ENCODE measurements at regions not wholly inside any gene's neighbourhood (a gene's known extent, or its start where the extent isn't known, plus 50 kb on each side); places are given as distances from the start of the nearest gene placed in this dataset.

- no peak for DNase-seq (ENCODE audit: low read depth in 2 of 2)
These were observed 300.1 kb upstream of the SASH1 start for GRCh38 chr6:148042536-148042935.

GRCh38 chr6:148044261-148044751 is 298.3 kb upstream of the SASH1 start:
- no peak for DNase-seq (ENCODE audit: low read depth in 2 of 2)

- no peak for DNase-seq (ENCODE audit: low read depth in 2 of 2)
These were observed 297.7 kb upstream of the SASH1 start for GRCh38 chr6:148044921-148045320.

- no peak for DNase-seq (ENCODE audit: low read depth in 2 of 2)
These were observed 289.4 kb upstream of the SASH1 start for GRCh38 chr6:148053209-148053608.

- DNase-seq (ENCODE audit: low read depth in 2 of 2) = no peak
These were observed 288.8 kb upstream of the SASH1 start for GRCh38 chr6:148053796-148054195.

GRCh38 chr6:148054219-148054618 is 288.4 kb upstream of the SASH1 start:
- DNase-seq (ENCODE audit: low read depth in 2 of 2) = no peak

GRCh38 chr6:148055419-148055818 is 287.2 kb upstream of the SASH1 start:
- no peak for DNase-seq (ENCODE audit: low read depth in 2 of 2)

GRCh38 chr6:148059869-148060268 is 282.8 kb upstream of the SASH1 start:
- no peak for DNase-seq (ENCODE audit: low read depth in 2 of 2)

GRCh38 chr6:148064406-148065134 is 278.1 kb upstream of the SASH1 start:
- no peak for DNase-seq (ENCODE audit: low read depth in 2 of 2)

- DNase-seq (ENCODE audit: low read depth in 2 of 2) = no peak
These were observed 274.1 kb upstream of the SASH1 start for GRCh38 chr6:148068437-148069061.

- DNase-seq (ENCODE audit: low read depth in 2 of 2) = no peak
These were observed 273.4 kb upstream of the SASH1 start for GRCh38 chr6:148069256-148069655.

- DNase-seq (ENCODE audit: low read depth in 2 of 2) = no peak
These were observed 268.3 kb upstream of the SASH1 start for GRCh38 chr6:148074291-148074690.

- no peak for DNase-seq (ENCODE audit: low read depth in 2 of 2)
These were observed 267.9 kb upstream of the SASH1 start for GRCh38 chr6:148074738-148075137.

GRCh38 chr6:148075352-148075751 is 267.3 kb upstream of the SASH1 start:
- DNase-seq (ENCODE audit: low read depth in 2 of 2) = no peak

- DNase-seq (ENCODE audit: low read depth in 2 of 2) = no peak
These were observed 266.6 kb upstream of the SASH1 start for GRCh38 chr6:148076051-148076450.

- no peak for DNase-seq (ENCODE audit: low read depth in 2 of 2)
These were observed 262.3 kb upstream of the SASH1 start for GRCh38 chr6:148080315-148080714.

- no peak for DNase-seq (ENCODE audit: low read depth in 2 of 2)
These were observed 261.6 kb upstream of the SASH1 start for GRCh38 chr6:148081076-148081475.

GRCh38 chr6:148082044-148082443 is 260.6 kb upstream of the SASH1 start:
- no peak for DNase-seq (ENCODE audit: low read depth in 2 of 2)

GRCh38 chr6:148082696-148083095 is 259.9 kb upstream of the SASH1 start:
- DNase-seq (ENCODE audit: low read depth in 2 of 2) = no peak

- no peak for DNase-seq (ENCODE audit: low read depth in 2 of 2)
These were observed 256.9 kb upstream of the SASH1 start for GRCh38 chr6:148085631-148086331.

- DNase-seq (ENCODE audit: low read depth in 2 of 2) = no peak
These were observed 256.3 kb upstream of the SASH1 start for GRCh38 chr6:148086386-148086785.

GRCh38 chr6:148086843-148087242 is 255.8 kb upstream of the SASH1 start:
- DNase-seq (ENCODE audit: low read depth in 2 of 2) = no peak

GRCh38 chr6:148087659-148088058 is 255.0 kb upstream of the SASH1 start:
- no peak for DNase-seq (ENCODE audit: low read depth in 2 of 2)

Measured in stimulated activated CD4-positive, alpha-beta T cell treated with anti-CD3 and anti-CD28 coated beads, Interleukin-15, amount 100 ng/mL, for 48 hours (primary cell).